Astrocyte (in vitro differentiated cells and primary cell): ENCODE measurements at regions not wholly inside any gene's neighbourhood (a gene's known extent, or its start where the extent isn't known, plus 50 kb on each side); places are given as distances from the start of the nearest gene placed in this dataset.

Experiments
- DNase-seq: peaks from one replicate; pipeline ENCODE4 v3.0.0-alpha.2; 2010; ENCODE audit warnings: low read depth
- FAIRE-seq: peaks from 2 replicates; lab custom pipeline; 2011; peaks lifted over from hg19 to GRCh38; lab: Jason Lieb, UNC
- H2AFZ ChIP-seq: 2 replicates; pipeline ENCODE4 v1.6.0; 2012; ENCODE audit warnings: low read depth, low read length, inconsistent platforms
- H3K27ac ChIP-seq: 2 replicates; pipeline ENCODE4 v1.5.1; 2011; ENCODE audit warnings: low read depth, low read length, inconsistent platforms
- H3K27me3 ChIP-seq: 2 replicates; pipeline ENCODE4 v1.6.0; 2011; ENCODE audit warnings: low read length, inconsistent platforms; ENCODE audit not compliant: insufficient read depth
- H3K36me3 ChIP-seq: 2 replicates; pipeline ENCODE4 v1.5.1; 2011; ENCODE audit warnings: low read length, inconsistent platforms; ENCODE audit not compliant: insufficient read depth
- H3K4me1 ChIP-seq: 2 replicates; pipeline ENCODE4 v1.5.1; 2011; ENCODE audit warnings: low read length, inconsistent platforms; ENCODE audit not compliant: insufficient read depth
- H3K4me2 ChIP-seq: 2 replicates; pipeline ENCODE4 v1.6.0; 2012; ENCODE audit warnings: low read length, inconsistent platforms
- H3K4me3 ChIP-seq: 2 replicates; pipeline ENCODE4 v1.5.1; 2011; ENCODE audit warnings: low read depth, mild to moderate bottlenecking, low read length, inconsistent platforms; ENCODE audit not compliant: insufficient read depth
- H3K79me2 ChIP-seq: 2 replicates; pipeline ENCODE4 v1.6.0; 2012; ENCODE audit warnings: mild to moderate bottlenecking, low read length, inconsistent platforms; ENCODE audit not compliant: insufficient read depth
- H3K9ac ChIP-seq: 2 replicates; pipeline ENCODE4 v1.6.0; 2012; ENCODE audit warnings: mild to moderate bottlenecking, low read length, inconsistent platforms
- H3K9me3 ChIP-seq: 2 replicates; pipeline ENCODE4 v1.5.1; 2012; ENCODE audit warnings: low read depth, mild to moderate bottlenecking, low read length, inconsistent platforms; ENCODE audit not compliant: insufficient read depth
- H4K20me1 ChIP-seq: 2 replicates; pipeline ENCODE4 v1.6.0; 2012; ENCODE audit warnings: low read length, inconsistent platforms; ENCODE audit not compliant: insufficient read depth
- H3K27ac Mint-ChIP-seq: one replicate; pipeline ENCODE4 v1.8.0; 2021; ENCODE audit warnings: mild to moderate bottlenecking, mixed read lengths; ENCODE audit not compliant: unreplicated experiment
- H3K27me3 Mint-ChIP-seq: one replicate; pipeline ENCODE4 v1.8.0; 2021; ENCODE audit warnings: low read depth, mixed read lengths; ENCODE audit not compliant: unreplicated experiment
- H3K36me3 Mint-ChIP-seq: one replicate; pipeline ENCODE4 v1.8.0; 2021; ENCODE audit warnings: low read depth, mixed read lengths; ENCODE audit not compliant: unreplicated experiment
- H3K4me1 Mint-ChIP-seq: one replicate; pipeline ENCODE4 v1.8.0; 2021; ENCODE audit warnings: low read depth, mixed read lengths; ENCODE audit not compliant: unreplicated experiment
- H3K4me3 Mint-ChIP-seq: one replicate; pipeline ENCODE4 v1.8.0; 2021; ENCODE audit warnings: mild to moderate bottlenecking, moderate library complexity, mixed read lengths; ENCODE audit not compliant: unreplicated experiment
- H3K9me3 Mint-ChIP-seq: one replicate; pipeline ENCODE4 v1.8.0; 2021; ENCODE audit warnings: mild to moderate bottlenecking, mixed read lengths; ENCODE audit not compliant: unreplicated experiment
- CTCF ChIP-seq: IDR thresholded peaks from 2 replicates; pipeline ENCODE4 v1.5.1; 2011; ENCODE audit warnings: low read depth, mild to moderate bottlenecking, inconsistent platforms, low read length, moderate library complexity; ENCODE audit not compliant: insufficient read depth
- EZH2 ChIP-seq: IDR thresholded peaks from 2 replicates; pipeline ENCODE4 v1.6.1; 2012; ENCODE audit warnings: mild to moderate bottlenecking, low read length, inconsistent platforms; ENCODE audit not compliant: insufficient read depth

GRCh38 chr22:23007823-23008222 lies 62.5 kb upstream of the GNAZ start:
- Histone ChIP-seq H3K4me3 (no peak overlapping the region), H3K36me3 (no peaks in the 10 kb centered on the region), H4K20me1 (no peaks in the 10 kb centered on the region), H3K4me1 (no peaks in the 10 kb centered on the region), H3K9me3 (no peaks in the 10 kb centered on the region), H3K79me2 (no peaks in the 10 kb centered on the region), H3K4me2 (no peak overlapping the region), H3K27me3 (peaks cover 4% of the 10 kb centered on the region), H3K27ac (no peak overlapping the region), H3K9ac (no peak overlapping the region), H2AFZ (no peak overlapping the region)
- Mint-ChIP-seq H3K4me3 (no peak overlapping the region), H3K4me1 (no peaks in the 10 kb centered on the region), H3K27ac (no peak overlapping the region), H3K27me3 (peaks cover 50% of the 10 kb centered on the region), H3K36me3 (no peaks in the 10 kb centered on the region), H3K9me3 (peaks cover 3% of the 10 kb centered on the region)
- FAIRE-seq (no peak), DNase-seq (no peak)
- no peak for TF ChIP-seq CTCF
- TF ChIP-seq EZH2, result no peak

GRCh38 chr22:23008896-23009295 lies 61.4 kb upstream of the GNAZ start:
- no peak overlapping the region for H3K4me2 ChIP-seq
- no peak for TF ChIP-seq CTCF
- no peak for TF ChIP-seq EZH2
- no peak overlapping the region for H2AFZ ChIP-seq
- no peak overlapping the region for H3K27ac ChIP-seq
- Mint-ChIP-seq H3K27ac (no peak overlapping the region), H3K36me3 (no peaks in the 10 kb centered on the region), H3K27me3 (peaks cover 52% of the 10 kb centered on the region), H3K9me3 (peaks cover 3% of the 10 kb centered on the region), H3K4me3 (no peak overlapping the region), H3K4me1 (no peaks in the 10 kb centered on the region)
- no peaks in the 10 kb centered on the region for H3K79me2 ChIP-seq
- no peak for DNase-seq
- no peaks in the 10 kb centered on the region for H3K4me1 ChIP-seq
- no peak for FAIRE-seq
- no peak overlapping the region for H3K4me3 ChIP-seq
- no peaks in the 10 kb centered on the region for H3K9me3 ChIP-seq
- no peaks in the 10 kb centered on the region for H4K20me1 ChIP-seq
- H3K27me3 ChIP-seq, result peaks cover 6% of the 10 kb centered on the region
- H3K9ac ChIP-seq, result no peak overlapping the region
- no peaks in the 10 kb centered on the region for H3K36me3 ChIP-seq
